ENCODE measurements at regions not wholly inside any gene's neighbourhood (a gene's known extent, or its start where the extent isn't known, plus 50 kb on each side); places are given as distances from the start of the nearest gene placed in this dataset.

DNA sequence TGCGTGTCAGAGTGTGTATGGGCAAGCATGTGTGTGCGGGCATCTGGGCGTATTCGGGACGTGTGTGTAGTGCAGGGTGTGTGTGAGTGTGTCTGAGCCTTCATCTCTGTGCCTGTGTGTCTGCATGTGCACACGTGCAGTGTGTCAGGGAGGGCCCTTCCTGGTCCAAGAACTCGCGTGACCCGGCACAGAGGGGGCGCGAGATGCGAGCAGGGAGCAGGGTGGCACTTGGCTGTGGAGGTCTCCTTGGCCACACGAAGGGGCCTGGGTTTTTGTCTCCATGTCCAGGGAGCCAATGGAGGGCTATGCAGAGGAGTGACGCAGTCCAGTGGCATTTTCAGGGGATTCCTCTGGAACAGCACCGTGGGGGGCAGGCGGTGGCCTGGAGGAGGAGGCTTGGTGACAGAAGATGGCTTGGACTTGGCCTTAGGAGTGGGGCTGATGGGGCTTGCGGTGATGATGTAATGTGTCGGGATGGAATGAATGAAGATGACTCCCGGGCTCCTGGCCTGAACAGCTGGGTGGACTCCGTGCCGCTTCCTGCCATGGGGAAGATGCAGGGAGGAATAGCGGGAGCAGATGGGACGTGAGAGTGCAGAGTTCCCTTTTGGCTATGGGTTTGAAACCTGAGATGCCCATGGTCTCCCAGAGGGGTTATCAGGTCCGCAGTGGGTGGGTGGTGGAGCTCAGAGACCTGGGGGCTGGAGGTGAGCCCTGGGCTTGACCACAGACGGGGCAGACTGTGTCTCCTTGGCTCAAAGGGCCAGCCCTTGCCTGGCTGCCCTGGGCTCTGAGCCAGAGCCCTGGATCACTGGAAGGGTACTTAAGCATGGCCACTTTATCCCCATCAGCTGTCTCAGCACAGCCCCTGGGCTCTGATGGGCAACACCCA, 208.3 kb downstream of the PHETA1 start:
- no peak for DNase-seq (ENCODE audit: low read depth in 2 of 2, low spot score in 1 of 2)

DNA sequence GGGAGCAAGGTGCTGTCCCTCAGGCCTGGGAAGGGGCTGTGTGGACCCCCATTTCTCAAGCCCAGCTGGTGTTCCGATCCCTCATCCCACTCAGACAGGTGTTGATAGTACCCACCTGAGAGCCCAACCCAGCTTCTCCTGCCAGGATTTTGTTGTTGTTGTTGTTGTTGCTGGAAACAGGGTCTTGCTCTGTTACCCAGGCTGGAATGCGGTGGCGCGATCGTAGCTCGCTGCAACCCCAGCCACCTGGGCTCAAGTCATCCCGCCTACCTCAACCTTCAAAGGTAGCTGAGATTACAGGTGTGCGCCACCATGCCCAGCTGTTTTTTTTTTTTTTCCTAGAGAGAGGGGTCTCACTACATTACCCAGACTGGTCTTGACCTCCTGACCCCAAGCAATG, 209.9 kb downstream of the PHETA1 start:
- no peak for DNase-seq (ENCODE audit: low read depth in 2 of 2, low spot score in 1 of 2)

DNA sequence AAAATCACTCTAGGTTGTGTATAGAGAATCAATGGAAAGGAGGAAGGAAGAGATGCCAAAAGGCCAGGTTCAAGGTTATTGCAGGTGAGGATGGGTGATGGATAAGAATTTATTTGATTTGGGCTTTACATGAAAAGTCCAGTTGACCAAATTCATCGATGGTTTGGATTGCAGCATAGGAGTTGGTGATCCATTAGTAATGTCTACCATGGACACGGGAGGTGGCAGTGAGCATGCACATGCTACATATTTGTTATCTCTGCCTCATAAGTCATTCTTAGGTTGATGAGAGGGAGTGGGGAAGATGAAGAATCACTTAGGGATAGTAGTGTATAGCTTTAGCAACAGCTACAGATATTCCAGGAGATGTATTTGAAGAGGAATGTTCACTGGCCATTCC, 211.4 kb downstream of the PHETA1 start:
- DNase-seq (ENCODE audit: low read depth in 2 of 2, low spot score in 1 of 2), result no peak

DNA sequence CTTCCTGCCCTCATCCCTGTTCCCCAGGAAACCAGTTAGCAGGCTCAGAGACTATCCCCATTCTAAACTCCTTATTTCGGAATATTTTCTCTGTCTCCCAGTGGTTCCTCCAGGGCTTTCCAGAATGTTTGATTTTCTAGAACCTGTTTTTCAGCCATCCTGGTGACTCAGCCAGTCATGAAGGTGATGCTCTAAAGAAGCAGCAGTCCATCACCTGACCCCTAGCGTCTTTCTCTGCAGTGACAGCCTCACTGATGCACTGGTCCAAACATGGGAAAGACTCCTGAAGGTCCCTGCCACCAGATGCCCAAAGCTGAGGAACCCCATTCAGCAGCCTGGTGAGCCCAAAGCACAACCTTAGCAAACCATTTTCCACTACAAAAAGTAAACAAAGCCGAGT, 212.6 kb downstream of the PHETA1 start:
- DNase-seq (ENCODE audit: low read depth in 2 of 2, low spot score in 1 of 2), result no peak

DNA sequence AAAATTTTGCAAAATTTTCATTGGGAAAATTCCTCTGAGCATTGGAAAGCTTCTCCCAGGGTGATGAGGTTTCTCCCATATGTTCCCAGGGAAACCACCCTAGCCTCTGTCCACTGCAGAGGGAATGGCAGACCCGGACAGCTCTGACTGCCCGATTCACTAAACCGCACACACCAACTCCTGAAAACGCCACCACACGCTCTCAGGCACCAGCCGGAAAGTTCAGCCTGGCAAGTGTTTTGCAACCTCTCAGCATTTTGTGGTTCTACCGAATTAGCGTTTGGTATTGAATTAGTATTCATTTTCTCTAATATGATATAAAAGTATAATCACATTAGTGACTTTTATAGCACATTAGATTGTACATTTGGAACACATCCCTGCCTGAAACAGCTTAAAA, 213.4 kb downstream of the PHETA1 start:
- no peak for DNase-seq (ENCODE audit: low read depth in 2 of 2, low spot score in 1 of 2)

DNA sequence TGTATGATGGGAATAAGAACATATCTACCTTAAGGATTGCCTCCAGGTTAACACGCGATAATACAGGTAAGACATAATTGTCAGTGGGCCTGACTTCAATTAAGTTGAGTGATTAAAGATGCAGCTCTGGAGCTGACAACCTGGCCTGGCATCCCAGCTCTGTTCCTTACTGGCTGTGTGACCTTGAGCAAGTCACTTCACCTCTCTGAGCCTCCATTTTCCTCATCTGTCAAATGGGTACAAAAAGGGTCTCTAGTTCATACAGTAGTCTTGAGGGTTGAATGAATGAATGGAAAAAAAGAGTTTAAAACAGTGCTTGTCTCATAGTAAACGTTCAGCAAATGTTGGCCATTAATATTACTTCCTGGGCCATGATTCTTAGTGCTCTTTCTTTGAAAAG, 213.9 kb downstream of the PHETA1 start:
- no peak for DNase-seq (ENCODE audit: low read depth in 2 of 2, low spot score in 1 of 2)

DNA sequence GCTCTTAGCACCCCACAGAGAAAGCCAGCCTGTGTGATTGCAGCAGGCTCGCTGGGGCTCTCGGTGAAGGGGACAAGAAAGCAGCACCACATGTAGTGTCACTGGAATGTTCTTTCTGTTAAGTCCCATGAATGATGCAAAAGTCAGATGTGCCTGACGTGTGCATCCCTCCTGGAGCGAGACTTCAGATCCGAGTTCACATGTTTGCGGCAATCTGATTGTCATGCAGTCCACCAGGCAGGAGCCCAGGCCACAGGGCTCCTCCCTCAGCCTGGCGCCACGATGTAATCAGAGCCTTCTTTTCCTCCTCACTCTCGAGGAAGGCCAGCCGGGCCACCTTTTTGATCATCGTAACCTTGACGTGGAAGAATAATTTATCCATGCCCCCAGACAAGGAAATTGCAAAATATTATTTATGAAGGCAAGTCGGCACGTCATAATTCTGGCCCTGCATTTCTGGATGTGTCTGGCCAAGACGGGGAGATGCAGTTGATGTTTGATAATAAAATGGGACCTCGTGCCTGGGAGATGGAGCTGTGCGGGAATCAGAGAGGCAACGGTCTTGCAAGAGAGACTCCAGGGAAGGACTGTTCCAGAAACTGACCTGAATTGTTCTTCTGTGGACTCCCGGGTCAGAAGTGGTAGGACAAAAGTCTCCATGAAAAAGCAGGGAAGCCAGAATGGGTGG, 214.6 kb downstream of the PHETA1 start:
- no peak for DNase-seq (ENCODE audit: low read depth in 2 of 2, low spot score in 1 of 2)

DNA sequence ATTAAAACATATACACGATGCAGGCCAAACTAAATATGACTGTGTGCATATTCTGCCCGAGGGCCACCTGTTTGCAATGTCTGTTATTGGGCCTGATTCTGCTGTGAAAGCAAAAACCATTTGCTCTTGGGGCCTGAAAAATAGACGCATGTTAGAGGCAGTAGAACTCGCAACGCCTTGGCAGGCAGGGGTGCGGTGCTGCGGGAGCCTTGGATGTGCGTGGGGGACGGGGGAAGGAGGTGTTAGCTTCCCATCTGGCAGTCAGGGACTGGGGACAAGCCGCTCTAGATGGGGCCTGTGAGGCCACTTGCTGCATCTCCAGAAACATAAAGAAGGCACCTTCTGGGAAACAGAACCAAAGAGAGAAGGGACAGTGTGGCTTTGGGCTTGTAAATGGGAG, 216.3 kb downstream of the PHETA1 start:
- no peak for DNase-seq (ENCODE audit: low read depth in 2 of 2, low spot score in 1 of 2)

DNA sequence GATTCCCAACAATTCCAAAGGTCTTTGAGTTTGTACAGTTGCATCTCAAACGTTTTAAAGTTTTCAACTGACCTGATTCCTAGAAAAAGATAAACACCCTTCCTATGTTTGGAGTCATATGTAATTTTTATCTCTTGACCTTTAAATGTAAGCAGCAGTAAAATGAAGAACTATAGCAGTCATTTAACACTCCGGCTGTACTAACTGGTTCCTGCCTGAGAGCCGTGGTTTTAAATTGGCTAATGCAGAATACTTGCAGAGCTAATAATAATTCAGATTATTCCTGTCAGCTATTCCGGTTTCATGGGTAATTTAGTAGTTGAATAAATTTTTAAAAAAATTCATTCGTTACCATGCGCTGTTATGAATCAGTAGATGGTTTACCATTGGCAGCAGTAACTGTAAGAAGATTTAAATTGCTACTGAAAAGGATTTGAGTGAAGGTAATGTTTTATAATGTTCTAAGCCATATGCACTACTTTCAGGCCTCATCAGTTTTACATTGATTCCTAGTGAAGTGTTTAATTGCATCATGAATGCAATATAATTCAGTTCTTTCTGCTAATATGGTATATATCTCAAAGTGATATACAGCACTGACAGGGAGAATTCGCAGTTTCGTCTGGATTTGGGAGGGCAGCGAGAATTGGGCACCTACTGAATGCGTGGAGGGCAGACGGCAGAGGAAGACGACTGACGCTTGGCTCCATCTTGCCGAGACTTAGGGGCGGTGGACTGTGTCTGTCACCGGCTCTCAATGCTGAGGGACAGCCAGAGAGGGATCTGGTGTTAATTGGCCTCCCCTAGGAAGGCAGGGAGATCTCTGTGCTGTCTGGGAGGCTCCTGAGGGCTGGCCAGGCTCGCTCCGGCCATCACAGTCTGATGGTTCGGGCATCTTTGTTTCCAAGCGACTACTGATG, 217.7 kb downstream of the PHETA1 start:
- DNase-seq (ENCODE audit: low read depth in 2 of 2, low spot score in 1 of 2), result no peak

DNA sequence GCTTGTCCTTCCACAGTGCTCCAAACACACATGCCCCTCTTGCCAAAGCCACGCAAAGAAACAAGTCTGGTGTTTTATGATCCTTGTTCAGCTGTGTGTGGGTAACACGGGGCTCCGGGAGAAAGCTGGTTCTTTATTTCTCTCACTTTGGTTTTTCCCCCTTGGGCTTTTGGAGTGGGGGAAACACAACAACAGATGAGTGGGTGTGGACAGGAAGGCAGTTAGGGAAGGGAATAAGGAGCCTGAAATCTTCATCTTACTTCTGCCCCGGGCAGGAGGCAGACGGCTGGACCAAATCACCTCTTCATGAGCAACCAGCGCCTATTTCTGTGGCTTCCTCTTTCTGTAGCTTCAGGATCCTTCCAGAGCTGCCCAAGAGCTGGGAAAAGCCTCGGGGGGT, 218.5 kb downstream of the PHETA1 start:
- DNase-seq (ENCODE audit: low read depth in 2 of 2, low spot score in 1 of 2), result no peak

DNA sequence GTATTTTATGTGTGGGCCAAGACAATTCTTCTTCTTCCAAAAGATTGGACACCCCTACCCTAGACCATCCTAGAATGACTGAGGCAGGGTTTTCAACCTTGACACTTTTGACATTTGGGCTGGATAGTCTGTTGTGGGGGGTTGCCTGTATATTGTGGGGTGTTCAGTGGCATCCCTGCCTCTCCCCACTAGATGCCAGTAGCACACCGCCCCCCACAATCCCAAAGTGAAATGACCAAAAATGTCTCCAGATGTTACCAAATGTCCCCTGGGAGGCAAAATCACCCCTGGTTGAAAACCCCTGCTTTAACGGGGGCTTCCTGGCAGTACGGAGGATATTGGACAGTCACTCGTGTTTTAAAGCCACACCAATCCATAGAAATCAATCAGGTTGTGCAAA, 219.6 kb downstream of the PHETA1 start:
- DNase-seq (ENCODE audit: low read depth in 2 of 2, low spot score in 1 of 2), result no peak

DNA sequence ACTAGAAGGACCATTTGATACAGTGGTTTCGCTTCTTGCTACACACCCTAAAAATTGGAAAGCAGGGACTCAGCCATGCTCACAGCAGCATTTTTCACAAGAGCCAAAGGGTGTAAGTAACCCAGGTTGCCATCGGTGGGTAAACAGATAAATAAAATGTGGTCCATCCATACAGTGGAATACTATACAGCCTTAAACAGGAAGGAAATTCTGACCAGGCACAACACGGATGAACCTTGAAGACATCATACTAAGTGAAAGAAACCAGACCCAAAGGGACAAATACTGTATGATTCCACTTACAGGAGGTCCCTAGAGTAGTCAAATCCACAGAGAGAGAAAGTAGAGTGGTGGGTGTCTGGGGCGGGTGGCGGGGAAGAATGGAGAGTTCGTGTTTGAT, 220.9 kb downstream of the PHETA1 start:
- no peak for DNase-seq (ENCODE audit: low read depth in 2 of 2, low spot score in 1 of 2)

DNA sequence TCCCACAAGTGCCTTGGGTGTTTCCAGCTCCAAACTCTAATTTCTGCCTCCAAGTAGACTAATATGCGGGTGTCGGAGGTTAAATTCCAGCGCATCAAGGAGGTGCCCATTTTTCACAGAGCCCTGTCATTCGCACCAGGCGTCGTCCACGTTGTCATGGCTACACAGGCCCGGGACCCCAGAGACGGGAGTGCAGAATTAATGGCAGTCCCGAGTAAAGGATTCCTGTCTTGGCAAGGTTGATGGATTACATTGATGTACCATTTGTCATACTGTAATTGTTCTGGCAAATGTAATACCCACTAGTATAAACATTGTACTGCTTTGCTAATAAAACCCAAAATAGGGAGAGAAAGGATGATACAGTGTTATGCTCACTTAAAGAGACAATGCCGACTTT, 222.9 kb upstream of the MYL2 start:
- DNase-seq (ENCODE audit: low read depth in 2 of 2, low spot score in 1 of 2), result no peak

DNA sequence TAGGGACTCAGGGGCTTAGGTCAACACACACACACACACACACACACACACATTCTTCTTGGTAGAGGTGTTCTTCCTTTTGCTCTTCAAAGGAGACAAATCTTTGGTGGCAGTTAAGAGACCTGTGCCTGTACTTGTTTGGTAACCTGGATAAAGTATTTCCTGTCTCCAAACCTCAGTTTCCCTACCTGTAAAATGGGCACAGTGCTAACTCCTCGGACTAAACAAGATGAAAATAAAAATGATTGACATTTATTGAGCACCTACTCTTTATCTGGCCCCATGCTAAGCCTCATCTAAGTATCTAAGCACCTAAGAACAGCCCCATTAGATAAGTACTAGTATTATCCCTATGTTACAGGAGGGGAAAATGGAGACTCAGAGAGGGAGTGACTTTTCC, 220.8 kb upstream of the MYL2 start:
- DNase-seq (ENCODE audit: low read depth in 2 of 2, low spot score in 1 of 2), result no peak

DNA sequence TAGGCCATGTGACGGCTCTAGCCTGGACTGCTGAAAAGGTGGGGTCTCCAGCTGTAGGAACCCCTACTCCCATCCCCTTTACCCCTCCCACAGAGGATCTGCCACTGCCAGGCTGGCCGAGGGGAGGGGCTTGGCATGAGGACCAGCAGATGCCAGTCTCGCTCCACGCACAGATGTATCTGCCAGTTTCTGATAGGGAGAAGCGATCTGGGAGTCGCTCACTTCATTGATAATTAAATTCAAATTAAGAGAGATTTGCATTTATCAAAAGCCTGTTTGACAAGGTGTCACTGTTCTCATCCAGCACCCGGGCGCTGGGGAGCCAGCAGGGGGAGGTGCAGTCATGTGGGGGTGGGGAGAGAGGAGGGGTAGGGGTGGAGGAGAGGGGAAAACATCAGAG, 217.6 kb upstream of the MYL2 start:
- DNase-seq (ENCODE audit: low read depth in 2 of 2, low spot score in 1 of 2), result no peak

DNA sequence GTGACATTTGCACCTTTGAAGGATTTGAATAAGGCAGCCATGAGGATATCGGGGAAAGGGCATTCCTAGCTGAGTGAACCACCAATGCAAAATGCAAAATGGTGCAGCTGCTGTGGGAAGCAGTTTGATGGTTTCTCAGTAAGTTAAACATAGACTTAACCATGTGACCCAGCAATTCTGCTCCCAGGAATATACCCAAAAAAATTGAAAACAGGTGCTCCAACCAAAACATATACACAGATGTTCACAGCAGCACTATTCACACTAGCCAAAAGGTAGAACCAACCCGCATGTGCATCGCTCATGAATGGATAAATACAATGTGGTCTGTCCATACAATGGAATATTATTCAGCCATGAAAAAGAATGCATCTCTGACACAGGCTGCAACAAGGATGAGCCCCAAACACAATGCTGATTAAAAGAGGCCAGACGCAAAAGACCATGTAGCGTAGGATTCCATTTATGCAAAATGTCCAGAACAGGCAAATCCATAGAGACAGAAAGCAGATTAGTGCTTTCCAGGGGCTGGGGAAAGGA, 215.0 kb upstream of the MYL2 start:
- no peak for DNase-seq (ENCODE audit: low read depth in 2 of 2, low spot score in 1 of 2)

DNA sequence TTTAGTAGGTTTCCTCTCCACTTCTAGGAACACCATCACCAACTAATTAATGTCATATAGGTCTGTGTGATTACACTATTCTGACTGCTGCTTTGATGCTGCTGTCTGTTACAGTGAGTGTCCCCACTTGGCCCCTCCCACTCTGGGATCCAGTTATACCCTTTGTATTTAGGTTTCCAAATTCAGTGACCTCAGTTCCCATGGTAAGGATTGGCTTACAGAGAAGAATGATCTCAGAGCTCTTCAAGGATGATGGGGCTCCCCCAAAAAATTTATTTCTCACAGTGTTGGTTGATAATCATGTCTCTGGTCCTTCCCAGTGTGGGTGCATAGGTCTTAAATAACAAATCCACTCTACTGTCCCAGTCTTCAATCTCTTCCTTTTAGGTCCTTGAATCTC, 210.0 kb upstream of the MYL2 start:
- DNase-seq (ENCODE audit: low read depth in 2 of 2, low spot score in 1 of 2), result no peak

DNA sequence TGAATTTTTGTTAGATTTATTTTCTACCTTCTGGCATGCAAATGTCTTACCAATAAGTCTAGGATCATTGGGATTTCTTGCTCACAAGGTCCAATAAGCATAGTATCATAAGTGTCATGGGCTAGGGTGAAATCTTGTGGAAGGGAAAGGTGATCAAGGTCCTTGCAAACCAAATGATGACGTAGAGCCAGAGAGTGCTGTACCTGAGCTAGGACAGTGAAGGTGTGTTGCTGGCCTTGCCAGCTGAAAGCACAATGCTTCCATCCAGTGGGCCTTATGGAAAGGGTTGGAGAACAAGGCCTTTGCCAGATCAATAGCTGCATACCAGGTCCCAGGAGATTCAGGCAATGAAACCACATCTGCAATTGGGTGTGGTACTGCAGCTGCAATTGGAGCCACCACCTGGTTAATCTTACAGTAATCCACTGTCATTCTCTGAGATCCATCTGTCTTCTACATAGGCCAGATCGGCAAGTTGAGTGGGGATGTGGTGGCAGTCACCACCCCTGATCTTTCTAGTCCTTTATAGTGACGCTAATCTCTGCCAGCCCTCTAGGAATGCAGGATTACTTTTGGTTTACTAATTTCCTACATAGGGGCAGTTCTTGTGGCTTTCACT, 208.9 kb upstream of the MYL2 start:
- no peak for DNase-seq (ENCODE audit: low read depth in 2 of 2, low spot score in 1 of 2)

DNA sequence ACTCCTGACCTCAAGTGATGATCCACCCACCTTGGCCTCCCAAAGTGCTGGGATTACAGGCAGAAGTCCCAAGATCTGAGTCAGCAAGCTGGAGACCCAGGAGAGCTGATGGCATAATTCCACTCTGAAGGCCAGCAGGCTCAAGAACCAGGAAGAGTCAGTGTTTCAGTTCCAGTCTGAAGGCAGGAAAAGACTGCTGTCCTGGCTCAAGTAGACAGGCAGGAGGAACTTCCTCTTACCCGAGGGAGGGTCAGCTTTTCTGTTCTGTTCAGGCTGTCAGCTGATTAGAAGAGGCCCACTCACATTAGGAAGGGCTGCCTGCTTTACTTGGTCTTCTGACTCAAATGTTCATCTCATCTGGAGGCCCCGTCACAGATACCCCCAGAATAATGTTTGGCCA, 206.0 kb upstream of the MYL2 start:
- no peak for DNase-seq (ENCODE audit: low read depth in 2 of 2, low spot score in 1 of 2)

DNA sequence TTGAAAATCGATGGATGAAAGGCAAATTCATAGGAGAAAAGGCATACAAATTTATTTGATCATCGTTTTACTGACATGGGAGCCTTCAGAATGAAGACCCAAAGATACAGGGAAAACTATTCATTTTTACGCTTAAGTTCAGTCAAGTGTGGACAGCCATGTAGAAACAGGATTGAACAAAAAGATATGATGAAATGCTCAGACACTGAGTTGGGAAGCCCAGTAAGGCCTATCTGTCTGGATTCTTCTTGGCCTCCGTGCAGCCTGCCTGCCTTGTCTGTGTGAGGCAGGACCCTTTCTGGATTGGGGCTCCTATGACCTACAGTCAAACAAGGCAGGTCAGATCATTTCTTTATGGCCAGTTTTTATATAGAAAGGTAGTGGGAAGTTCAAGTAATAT, 203.8 kb upstream of the MYL2 start:
- no peak for DNase-seq (ENCODE audit: low read depth in 2 of 2, low spot score in 1 of 2)

DNA sequence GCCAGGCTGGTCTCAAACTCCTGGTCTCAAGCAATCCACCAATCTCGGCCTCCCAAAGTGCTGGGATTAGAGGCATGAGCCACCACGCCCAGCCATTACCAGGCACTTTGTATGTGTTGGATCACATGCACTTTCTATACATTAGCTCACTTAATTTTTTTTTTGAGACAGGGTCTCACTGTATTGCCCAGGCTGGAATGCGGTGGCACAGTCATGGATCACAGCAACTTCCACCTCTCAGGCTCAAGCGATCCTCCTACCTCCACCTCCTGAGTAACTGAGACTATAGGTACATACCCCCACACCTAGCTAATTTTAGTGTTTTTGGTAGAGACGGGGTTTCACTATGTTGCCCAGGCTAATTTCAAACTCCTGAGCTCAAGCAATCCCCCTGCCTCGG, 203.0 kb upstream of the MYL2 start:
- DNase-seq (ENCODE audit: low read depth in 2 of 2, low spot score in 1 of 2), result no peak

Data from stimulated activated CD8-positive, alpha-beta memory T cell treated with anti-CD3 and anti-CD28 coated beads, Interleukin-4, amount 100 ng/mL, for 1 hour (primary cell).